ENCODE measurements at regions not wholly inside any gene's neighbourhood (a gene's known extent, or its start where the extent isn't known, plus 50 kb on each side); places are given as distances from the start of the nearest gene placed in this dataset.

GRCh38 chr2:186342029-186342428, 144.0 kb upstream of the ZC3H15 start:
- TF ChIP-seq CTCF (conservative IDR thresholded peaks at IDR 0.05; ENCODE audit: low read length) (no peak), EZH2phosphoT487 (IDR thresholded peaks at IDR 0.05; ENCODE audit: borderline replicate concordance) (no peak)

Data from Loucy (cell line).